Aorta (tissue), 5 donors: ENCODE measurements at regions not wholly inside any gene's neighbourhood (a gene's known extent, or its start where the extent isn't known, plus 50 kb on each side); places are given as distances from the start of the nearest gene placed in this dataset.
A peak's percentile ranks its signal among the peaks of the same experiment; 100 is the strongest.

Experiments
- ATAC-seq: fragments of 200-7000 bp; cut with Tn5 transposase; one replicate; pipeline ENCODE4 v1.9.1; 2022; ENCODE audit warnings: moderate library complexity; ENCODE audit not compliant: low FRiP score
- DNase-seq, 2 donors: peaks; one replicate each; pipeline ENCODE4 v3.0.0-alpha.2; 2020
- H3K27ac ChIP-seq, 2 donors: one replicate each; pipeline ENCODE4 v1.5.1; 2013; ENCODE audit warnings: low read length in 2 of 2, mild to moderate bottlenecking in 2 of 2, moderate library complexity in 2 of 2, control low read depth in 1 of 2, inconsistent platforms in 1 of 2, low read depth in 1 of 2
- H3K27me3 ChIP-seq, 2 donors: one replicate each; pipeline ENCODE4 v1.6.1; 2013; ENCODE audit warnings: control low read depth in 1 of 2, low read length in 1 of 2, mild to moderate bottlenecking in 1 of 2, moderate library complexity in 1 of 2; ENCODE audit not compliant: insufficient read depth in 2 of 2, control insufficient read depth in 1 of 2
- H3K36me3 ChIP-seq, 2 donors: one replicate each; pipeline ENCODE4 v1.6.1; 2013; ENCODE audit warnings: control low read depth in 1 of 2, low read length in 1 of 2, mild to moderate bottlenecking in 1 of 2; ENCODE audit not compliant: insufficient read depth in 2 of 2, control insufficient read depth in 1 of 2
- H3K4me1 ChIP-seq, 2 donors: one replicate each; pipeline ENCODE4 v1.6.1; 2013; ENCODE audit warnings: low read length in 2 of 2, control low read depth in 1 of 2, mild to moderate bottlenecking in 1 of 2, moderate library complexity in 1 of 2; ENCODE audit not compliant: insufficient read depth in 2 of 2, control insufficient read depth in 1 of 2
- H3K4me3 ChIP-seq, 2 donors: one replicate each; pipeline ENCODE4 v1.5.1; 2013; ENCODE audit warnings: low read length in 2 of 2, control low read depth in 1 of 2, mild to moderate bottlenecking in 1 of 2
- H3K9me3 ChIP-seq: one replicate; pipeline ENCODE4 v1.6.1; 2013; ENCODE audit warnings: mild to moderate bottlenecking, low read length; ENCODE audit not compliant: control insufficient read depth
- WGBS, 2 donors: extraction: QIAGEN DNeasy Blood & Tissue Kit; methylation state at CpG; one replicate each; pipeline ENCODE4 v1.1.7; 2013; 5-methylcytosine and 5-hydroxymethylcytosine counted together
- intact Hi-C, 2 donors: fragments of 100-400 bp; cut with DNase I; formaldehyde crosslinking; loops; one replicate each; pipeline versions ENCODE4 v1.14.2 to v1.15.0; 2022
- donor health status: healthy with polysubstance abuse.
- donor health status: Bipolar disorder and iron deficiency.
- donor health status: DM: no; HTN: no; CAD: no.
- donor health status: DM: no; HTN: no; CAD: no.
- donor health status: DM: yes; HTN: yes; CAD: no.

GRCh38 chr12:125981610-125982253, 916.5 kb downstream of the AACS start:
- H3K9me3 ChIP-seq: peaks cover 1% of the 10 kb centered on the region
- no peak overlapping the region for H3K4me3 ChIP-seq
- H3K4me1 ChIP-seq: no peaks in the 10 kb centered on the region
- no peaks in the 10 kb centered on the region for H3K27me3 ChIP-seq
- no peak overlapping the region for H3K27ac ChIP-seq
- DNase-seq (no peak), ATAC-seq (no peak)
- no peaks in the 10 kb centered on the region for H3K36me3 ChIP-seq
- WGBS, 2 donors: 46 to 47% methylated on average over 7 of the region's 7 CpGs
- intact Hi-C loops: no loop called here

- no peaks in the 10 kb centered on the region for H3K36me3 ChIP-seq
- peak overlapping the region; percentile 19 to 32 for H3K4me3 ChIP-seq
- H3K4me1 ChIP-seq: no peaks in the 10 kb centered on the region
- WGBS, 2 donors: 1% methylated on average over 22 to 24 of the region's 24 CpGs
- no peaks in the 10 kb centered on the region for H3K9me3 ChIP-seq
- H3K27ac ChIP-seq: no peak overlapping the region
- intact Hi-C loops: no loop called here
- ATAC-seq (peak; percentile 67), DNase-seq (peak; percentile 54 to 77)
- no peaks in the 10 kb centered on the region for H3K27me3 ChIP-seq
These were observed 918.0 kb downstream of the AACS start for GRCh38 chr12:125983094-125983783.

- Histone ChIP-seq H3K4me3 (peak overlapping the region; percentile 19 to 32), H3K27me3 (no peaks in the 10 kb centered on the region), H3K9me3 (no peaks in the 10 kb centered on the region), H3K27ac (no peak overlapping the region), H3K4me1 (no peaks in the 10 kb centered on the region), H3K36me3 (no peaks in the 10 kb centered on the region)
- 1 to 3% methylated on average over 14 of the region's 14 CpGs for WGBS, 2 donors
- intact Hi-C loops: no loop called here
- no peak for DNase-seq
- peak; percentile 23 for ATAC-seq
These were observed 918.7 kb downstream of the AACS start for GRCh38 chr12:125983784-125984500.

GRCh38 chr12:125988545-125988944, 923.3 kb downstream of the AACS start:
- 93 to 94% methylated on average over 4 of the region's 4 CpGs for WGBS, 2 donors
- no peak for ATAC-seq
- no peak for DNase-seq
- intact Hi-C loops: no loop called here
- Histone ChIP-seq H3K36me3 (no peaks in the 10 kb centered on the region), H3K4me3 (no peak overlapping the region), H3K27ac (no peak overlapping the region), H3K27me3 (no peaks in the 10 kb centered on the region), H3K4me1 (no peaks in the 10 kb centered on the region), H3K9me3 (no peaks in the 10 kb centered on the region)

- 84 to 85% methylated on average over 2 of the region's 2 CpGs for WGBS, 2 donors
- Histone ChIP-seq H3K27ac (no peak overlapping the region), H3K4me1 (no peaks in the 10 kb centered on the region), H3K4me3 (no peak overlapping the region), H3K36me3 (no peaks in the 10 kb centered on the region), H3K9me3 (no peaks in the 10 kb centered on the region), H3K27me3 (no peaks in the 10 kb centered on the region)
- ATAC-seq: no peak
- intact Hi-C loops: no loop called here
- no peak for DNase-seq
These were observed 924.5 kb downstream of the AACS start for GRCh38 chr12:125989696-125990095.

GRCh38 chr12:125996443-125996842, 931.2 kb downstream of the AACS start:
- Histone ChIP-seq H3K27me3 (no peaks in the 10 kb centered on the region), H3K4me1 (no peaks in the 10 kb centered on the region), H3K36me3 (no peaks in the 10 kb centered on the region), H3K9me3 (no peaks in the 10 kb centered on the region), H3K4me3 (no peak overlapping the region), H3K27ac (no peak overlapping the region)
- ATAC-seq (no peak), DNase-seq (no peak)
- 60 to 75% methylated on average over 4 of the region's 4 CpGs for WGBS, 2 donors
- intact Hi-C loops: no loop called here

GRCh38 chr12:125999628-126000027, 934.4 kb downstream of the AACS start:
- no peaks in the 10 kb centered on the region for H3K4me1 ChIP-seq
- no peaks in the 10 kb centered on the region for H3K27me3 ChIP-seq
- intact Hi-C loops: no loop called here
- WGBS, 2 donors: 52 to 60% methylated on average over 7 of the region's 7 CpGs
- peaks cover 7% of the 10 kb centered on the region for H3K9me3 ChIP-seq
- DNase-seq (no peak), ATAC-seq (no peak)
- no peaks in the 10 kb centered on the region for H3K36me3 ChIP-seq
- no peak overlapping the region for H3K4me3 ChIP-seq
- no peak overlapping the region for H3K27ac ChIP-seq

- no peak for DNase-seq
- intact Hi-C loops: no loop called here
- WGBS, 2 donors: 78 to 85% methylated on average over 6 of the region's 6 CpGs
- Histone ChIP-seq H3K4me1 (no peaks in the 10 kb centered on the region), H3K27ac (no peak overlapping the region), H3K27me3 (no peaks in the 10 kb centered on the region), H3K36me3 (no peaks in the 10 kb centered on the region), H3K9me3 (peaks cover 12% of the 10 kb centered on the region), H3K4me3 (no peak overlapping the region)
- no peak for ATAC-seq
These were observed 954.1 kb downstream of the AACS start for GRCh38 chr12:126019385-126019784.

- 71 to 76% methylated on average over 2 of the region's 2 CpGs for WGBS, 2 donors
- H3K9me3 ChIP-seq: peaks cover 11% of the 10 kb centered on the region
- DNase-seq (no peak), ATAC-seq (no peak)
- no peak overlapping the region for H3K27ac ChIP-seq
- no peaks in the 10 kb centered on the region for H3K36me3 ChIP-seq
- intact Hi-C loops: no loop called here
- H3K27me3 ChIP-seq: no peaks in the 10 kb centered on the region
- H3K4me1 ChIP-seq: no peaks in the 10 kb centered on the region
- H3K4me3 ChIP-seq: no peak overlapping the region
These were observed 956.4 kb downstream of the AACS start for GRCh38 chr12:126021675-126022074.
